HG03342 (cell line): ENCODE measurements at regions not wholly inside any gene's neighbourhood (a gene's known extent, or its start where the extent isn't known, plus 50 kb on each side); places are given as distances from the start of the nearest gene placed in this dataset.
"Not testable (repeated sequence)": the region's sequence is repeated elsewhere in the genome, so short reads cannot be mapped to it uniquely, and the experiment has no call there.

ENCODE experiments used
- ATAC-seq: cut with Tn5 transposase; IDR thresholded peaks from one replicate; pipeline ENCODE4 v1.9.1; 2021; ENCODE audit warnings: mild to moderate bottlenecking, moderate library complexity; ENCODE audit not compliant: unreplicated experiment

DNA sequence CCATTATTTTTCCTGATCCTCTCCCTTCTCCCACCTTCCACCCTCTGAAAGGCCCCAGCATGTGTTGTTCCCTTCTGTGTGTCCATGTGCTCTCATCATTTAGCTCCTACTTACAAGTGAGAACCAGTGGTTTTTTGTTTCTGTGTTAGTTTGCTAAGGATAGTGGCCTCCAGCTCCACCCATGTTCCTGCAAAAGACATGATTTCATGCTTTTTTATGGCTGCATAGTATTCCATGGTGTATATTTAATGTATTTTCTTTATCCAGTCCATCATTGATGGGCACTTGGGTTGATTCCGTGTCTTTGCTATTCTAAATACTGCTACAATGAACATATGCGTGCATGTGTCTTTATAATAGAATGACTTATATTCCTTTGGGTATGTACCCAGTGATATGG lies 89.4 kb upstream of the C1orf174 start:
- no peak for ATAC-seq

DNA sequence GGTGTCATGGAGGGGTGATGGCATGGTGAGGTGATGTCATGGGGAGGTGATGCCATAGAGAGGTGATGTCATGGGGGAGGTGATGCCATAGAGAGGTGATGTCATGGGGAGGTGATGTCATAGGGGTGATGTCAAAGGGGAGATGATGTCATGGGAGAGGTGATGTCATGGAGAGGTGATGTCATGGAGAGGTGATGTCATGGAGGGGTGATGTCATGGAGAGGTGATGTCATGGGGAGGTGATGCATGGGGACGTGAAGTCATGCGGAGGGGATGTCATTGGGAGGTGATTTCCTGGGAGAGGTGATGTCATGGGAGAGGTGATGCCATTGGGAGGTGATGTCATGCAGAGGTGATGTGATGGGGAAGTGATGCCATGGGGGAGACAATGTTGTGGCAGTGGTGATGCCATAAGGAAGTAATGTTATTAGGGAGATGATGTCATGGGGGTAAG lies 92.1 kb upstream of the C1orf174 start:
- no peak for ATAC-seq

DNA sequence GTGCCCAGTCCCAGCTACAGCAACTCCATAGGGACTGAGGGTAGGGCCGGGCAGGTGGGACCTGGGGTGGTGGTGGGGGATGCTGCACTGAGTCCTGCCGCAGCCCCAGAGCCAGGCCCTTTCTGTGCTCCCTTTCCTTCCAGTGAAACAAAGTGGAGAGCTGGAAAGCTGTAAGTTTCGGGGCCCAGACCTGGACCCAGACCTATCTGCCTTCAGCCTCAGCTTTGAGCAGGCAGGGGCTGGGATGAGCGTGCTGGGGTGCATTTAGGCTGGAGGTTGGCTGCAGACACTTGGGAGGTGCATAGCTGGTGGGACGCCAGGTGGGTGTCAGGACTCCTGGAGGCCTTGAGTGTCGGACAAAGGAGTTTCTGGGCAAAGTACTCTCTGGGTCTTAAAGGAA lies 92.7 kb upstream of the C1orf174 start:
- no peak for ATAC-seq

DNA sequence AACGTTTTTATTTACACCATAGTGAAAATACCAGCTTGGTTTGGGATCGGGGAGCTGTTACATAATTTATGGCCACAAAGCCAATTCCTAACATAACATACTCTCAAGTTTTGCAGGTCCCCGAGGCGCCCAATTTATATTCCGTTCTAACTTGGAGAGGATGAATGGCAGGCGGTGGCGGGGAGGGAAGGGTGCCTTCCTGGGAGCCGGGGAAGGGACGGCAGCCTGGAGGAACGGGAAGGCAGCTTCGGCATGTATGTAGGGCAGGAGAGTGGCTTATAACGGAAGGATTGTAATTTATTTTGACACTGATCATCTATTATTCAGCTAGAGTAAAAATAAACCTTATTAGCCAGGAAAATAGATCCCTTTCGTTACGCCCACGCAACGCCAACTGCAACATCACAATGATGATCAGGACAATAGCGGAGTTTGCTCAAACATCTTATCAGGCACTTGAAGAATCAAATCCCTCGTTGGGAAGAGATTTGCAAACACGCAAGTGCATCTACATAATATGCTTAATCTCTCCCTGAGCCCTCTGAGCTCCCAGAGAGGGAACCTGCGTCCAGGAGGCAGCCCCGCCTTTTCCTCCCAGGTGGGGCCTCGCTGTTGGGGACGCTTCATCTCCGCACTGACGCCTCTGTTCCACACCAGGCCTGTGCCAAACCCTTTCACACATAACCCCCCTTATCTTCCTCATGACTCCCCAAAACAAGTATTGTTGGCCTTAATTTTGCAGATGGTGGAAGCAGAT lies 93.7 kb upstream of the C1orf174 start:
- no peak for ATAC-seq

DNA sequence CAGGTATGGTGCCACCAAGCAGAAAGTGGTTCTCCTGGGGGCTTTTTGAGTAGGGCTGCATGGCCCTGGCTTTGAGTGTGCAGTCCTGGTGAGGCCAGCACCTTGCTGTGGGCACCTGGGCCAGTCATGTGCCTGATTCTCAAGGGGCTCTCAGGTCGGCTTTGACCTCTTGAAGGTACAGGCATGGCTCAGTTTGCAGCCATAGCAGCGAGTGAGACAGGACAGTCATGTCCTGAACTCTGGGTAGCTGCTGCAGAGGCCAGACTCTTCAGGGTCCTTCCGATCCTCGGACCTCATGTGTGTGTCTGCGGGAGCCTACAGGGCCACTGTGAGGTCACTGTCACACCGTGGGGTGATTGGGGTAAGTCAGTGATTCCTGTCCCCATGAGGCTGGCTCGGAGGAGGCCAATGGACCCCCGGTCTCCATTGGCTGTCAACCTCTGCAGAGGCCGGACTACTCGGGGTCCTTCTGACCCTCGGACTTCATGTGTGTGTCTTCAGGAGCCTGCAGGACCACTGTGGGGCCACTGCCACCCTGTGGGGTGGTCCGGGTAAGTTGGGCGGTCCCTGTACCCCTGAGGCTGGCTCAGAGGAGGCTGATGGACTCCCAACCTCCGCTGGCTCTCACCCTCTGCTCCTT lies 95.2 kb upstream of the C1orf174 start:
- no peak for ATAC-seq

DNA sequence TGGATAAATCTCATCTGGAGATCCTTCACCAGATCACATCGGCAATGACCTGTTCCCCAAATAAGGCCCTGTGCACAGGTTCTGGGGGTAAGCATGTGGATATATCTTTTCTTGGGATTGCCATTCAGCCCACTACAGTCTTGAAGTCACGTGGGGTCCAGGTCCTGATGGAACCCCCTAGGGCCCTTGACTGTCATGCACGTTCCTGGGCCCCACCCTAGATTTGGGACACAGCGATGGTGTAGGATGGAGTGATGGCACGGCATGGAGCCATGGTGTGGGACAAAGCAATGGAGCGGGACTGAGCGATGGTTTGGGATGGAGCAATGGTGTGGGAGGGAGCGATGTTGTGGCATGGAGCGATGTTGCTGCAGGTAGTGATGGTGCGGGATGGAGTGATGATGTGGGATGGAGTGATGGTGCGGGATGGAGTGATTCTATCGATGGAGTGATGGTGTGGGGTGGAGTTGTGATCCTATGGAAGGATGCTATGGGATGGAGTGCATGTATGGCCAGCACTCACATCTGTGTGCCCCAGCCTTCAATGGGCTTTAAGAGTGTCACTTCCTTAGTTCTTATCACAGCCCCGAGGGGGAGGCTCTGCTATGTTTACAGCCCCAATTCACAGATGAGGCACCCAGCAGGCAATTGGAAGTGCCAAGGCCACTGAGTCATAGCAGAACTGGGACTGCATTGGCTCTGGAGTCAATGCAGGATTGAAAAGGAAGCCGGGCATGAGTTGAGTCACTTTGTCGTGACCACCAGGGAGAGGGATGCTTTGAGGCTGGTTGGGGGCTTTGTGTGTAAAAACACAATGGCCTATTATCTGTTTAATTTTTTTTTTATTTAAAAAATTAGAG lies 97.0 kb upstream of the C1orf174 start:
- no peak for ATAC-seq

DNA sequence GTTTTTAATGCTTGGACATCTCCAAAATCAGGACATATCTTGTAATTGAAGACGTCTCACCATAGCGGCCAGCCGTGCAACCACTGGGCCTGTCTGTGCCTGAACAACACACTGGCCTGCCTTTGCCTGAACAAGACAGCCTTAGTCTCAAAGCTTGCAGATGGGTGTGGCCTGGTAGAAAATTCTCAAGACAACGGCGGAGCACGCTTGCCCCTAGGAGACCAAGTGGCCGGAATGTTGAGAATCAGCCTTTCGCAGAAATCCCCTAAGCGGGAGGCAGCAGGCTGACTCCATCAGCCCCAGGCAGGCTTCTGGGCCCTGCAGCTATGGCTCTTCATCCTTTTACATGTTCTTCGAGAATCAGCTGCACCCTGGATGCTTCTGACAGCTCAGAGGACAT lies 98.0 kb upstream of the C1orf174 start:
- ATAC-seq, result no peak

DNA sequence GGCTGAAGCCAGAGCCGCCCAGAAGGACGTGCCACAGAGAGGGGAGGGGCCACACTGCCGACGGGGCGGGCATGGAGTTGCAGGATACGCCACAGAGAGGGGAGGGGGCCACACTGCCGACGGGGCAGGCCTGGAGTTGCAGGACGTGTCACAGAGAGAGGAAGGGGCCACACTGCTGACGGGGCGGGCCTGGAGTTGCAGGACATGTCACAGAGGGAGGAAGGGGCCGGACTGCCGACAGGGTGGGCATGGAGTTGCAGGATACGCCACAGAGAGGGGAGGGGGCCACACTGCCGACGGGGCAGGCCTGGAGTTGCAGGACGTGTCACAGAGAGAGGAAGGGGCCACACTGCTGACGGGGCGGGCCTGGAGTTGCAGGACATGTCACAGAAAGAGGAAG lies 99.4 kb upstream of the C1orf174 start:
- ATAC-seq, result not testable (repeated sequence)

DNA sequence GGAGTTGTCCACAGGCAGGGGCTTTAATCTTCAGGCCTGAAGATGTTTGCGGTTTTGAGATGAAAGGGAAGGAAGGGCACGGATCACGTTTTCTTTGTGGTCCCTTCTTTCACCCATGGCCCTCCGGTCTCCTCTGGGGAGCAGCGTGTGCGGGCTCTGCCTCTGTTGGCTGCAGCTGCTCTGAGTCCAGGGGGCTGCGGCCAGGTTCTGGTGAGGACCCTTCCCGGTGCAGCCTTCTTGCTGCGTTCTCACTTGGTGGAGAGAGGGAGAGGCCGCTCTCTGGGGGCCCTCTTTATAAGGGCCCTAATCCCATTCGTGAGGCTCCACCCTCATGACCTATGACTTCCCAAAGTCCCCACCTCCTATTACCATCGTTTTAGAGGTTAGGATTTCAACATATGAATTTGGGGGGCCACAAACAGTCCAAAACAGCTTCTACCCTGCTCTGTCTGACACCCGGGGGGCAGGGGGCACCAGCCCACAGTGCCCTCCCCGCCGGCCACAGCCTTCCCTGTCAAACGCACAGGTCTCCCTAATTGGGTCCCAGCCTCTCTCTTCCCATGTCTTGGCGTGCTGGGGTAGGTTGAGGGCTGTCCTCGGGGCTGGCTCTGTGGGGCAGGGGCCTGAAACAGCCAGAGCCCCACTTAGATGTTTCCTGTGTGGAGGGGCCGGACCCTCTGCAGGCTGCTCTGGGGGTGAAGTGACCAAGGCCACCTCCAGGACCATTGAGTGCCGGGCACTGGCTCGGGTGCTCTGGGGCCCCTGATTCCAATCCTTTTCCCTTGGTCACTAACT lies 100.1 kb upstream of the C1orf174 start:
- no peak for ATAC-seq

DNA sequence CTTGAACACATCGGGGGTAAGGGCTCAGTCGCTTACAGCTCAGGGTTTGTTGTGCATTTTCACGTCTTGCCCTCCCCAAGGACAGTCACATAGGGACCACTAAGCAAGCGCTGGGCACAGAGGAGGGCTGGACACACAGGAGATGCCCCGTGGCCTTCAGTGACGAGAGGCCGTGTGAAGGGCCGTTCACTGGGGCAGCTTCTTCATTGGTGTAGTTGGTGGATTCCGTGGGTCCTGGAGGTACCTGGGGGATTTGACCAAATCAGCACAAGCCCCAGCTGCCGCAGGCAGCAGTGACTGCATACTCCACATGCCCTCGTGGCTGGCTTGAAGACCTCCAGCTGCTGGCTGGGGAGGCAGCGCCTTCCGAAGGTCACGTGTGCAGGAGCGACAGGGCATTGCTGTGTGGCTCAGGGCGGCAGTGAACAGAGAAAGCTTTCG lies 100.8 kb upstream of the C1orf174 start:
- ATAC-seq, result no peak

DNA sequence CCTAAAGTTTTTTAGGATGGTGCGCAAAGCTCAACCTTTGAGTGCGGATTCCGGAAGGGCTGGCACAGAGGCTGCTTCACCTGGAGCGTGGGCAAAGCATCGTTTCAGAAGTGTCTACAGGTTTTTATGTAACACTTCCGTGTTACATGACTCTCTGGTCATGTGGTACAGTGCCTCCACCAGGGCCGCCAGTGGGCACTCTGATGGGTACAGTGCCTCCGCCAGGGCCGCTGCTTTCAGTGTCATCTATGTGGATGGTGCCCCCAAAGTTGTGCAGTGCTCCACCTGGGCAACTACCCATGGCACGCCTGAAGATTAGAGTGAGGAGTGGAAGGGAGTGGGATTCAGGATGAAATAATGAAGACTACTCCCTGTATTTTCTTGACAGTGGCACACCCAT lies 101.4 kb upstream of the C1orf174 start:
- no peak for ATAC-seq

DNA sequence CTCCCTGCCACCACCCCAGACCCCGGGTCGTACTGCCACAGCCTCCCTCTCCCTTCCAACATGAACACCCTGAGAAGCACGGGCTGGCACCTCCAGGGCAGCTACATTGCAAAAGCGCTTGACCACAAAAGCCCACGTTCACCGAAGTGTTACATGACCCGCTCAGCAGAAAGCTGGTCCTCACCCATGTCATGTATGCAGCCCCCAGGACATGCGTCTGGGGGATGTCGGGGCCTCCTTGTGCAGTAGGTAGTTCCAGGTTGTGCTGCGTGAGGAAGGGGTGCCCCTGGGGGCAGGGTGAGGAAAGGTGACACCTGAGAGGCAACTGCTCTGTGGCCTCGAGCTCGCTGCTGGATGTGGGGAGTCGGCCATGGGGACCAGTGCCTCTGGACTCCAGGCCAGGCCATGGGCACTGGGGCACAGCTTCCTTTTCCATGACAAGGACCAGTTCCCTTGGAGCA lies 102.0 kb upstream of the C1orf174 start:
- no peak for ATAC-seq

DNA sequence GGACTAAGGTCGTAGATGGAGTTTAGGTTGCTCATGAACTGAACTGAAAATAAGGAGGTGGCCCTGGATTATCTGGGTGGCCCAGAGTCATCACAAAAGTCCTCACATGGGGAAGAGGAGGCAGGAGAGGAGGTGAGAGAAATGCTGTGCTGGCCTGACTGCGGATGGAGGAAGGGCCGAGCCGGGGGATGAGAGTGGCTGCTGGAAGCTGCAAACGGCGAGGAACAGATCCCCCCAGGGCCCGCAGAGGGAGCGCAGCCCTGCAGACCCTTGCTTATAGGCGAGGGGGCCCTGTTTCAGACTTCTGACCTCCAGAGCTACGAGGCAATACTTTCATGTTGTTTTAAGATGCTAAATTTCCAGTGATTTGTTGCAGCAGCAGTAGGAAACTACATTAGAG lies 102.7 kb upstream of the C1orf174 start:
- ATAC-seq, result no peak

DNA sequence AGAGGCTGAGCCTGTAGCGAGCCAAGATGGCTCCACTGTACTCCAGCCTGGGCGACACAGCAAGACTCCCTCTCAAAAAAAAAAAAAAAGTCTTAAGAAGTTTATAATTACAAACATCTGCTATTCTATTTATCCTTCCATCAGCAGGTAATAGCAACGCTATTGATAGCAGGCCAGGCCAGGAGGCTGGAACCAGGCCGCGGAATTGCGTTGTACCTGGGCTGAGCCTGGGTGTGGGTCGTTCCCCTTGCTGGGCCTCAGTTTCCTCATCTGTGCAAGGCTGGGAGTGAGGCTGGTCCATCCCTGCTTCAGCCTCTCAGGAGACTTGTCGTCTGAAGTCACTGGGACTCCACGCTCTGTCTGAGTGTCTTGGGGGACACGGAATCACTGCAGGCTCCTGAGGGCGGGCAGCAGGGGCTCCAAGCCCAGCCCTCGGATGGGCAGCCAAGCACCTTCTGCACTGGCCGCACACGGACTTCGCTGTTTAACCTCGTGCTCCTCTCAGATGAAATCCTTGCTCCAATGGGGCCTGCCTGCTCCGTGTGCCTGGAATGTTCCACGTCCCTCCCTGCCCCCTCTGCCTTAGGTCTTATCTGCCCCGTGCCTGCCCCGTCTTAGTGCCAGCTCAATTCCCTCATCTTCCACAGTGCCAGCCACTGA lies 103.9 kb upstream of the C1orf174 start:
- ATAC-seq, result no peak

DNA sequence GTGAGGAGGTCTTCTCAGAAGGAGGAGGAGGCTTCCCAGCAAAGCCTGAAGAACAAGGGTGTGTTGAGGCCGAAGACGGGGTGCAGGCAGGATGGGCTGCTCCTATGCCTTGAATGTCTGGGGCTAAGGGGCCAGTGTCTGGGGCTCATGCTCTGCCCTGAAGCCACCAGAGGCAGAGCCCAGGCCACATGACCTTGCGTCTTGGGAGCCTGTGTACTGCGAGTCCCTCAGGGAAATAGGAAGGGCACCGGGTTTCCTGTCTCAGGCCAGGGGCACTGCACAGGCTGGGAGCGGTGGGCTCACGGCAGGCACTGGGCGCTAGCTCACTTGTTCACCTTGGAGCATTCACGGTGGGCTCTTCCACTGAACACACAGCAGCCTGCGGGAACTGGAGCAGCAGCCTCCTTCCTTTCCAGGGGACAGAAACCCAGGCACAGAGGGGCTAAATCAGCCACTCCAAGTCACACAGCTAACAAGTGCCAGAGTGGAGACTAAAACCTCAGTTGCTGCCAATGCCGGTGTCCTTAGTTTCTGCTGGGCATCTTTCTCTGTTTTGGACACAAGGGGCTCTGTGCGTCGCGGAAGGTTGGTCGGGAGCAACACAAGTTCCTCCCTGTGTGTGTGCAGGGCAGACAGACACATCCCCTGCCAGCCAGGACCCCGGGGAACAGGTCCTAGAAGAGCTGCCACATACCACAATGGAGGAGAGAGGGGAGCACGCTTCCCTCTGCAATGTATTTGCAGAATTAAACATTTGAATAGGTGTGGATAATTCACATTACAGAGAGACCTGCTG lies 104.8 kb upstream of the C1orf174 start:
- no peak for ATAC-seq

DNA sequence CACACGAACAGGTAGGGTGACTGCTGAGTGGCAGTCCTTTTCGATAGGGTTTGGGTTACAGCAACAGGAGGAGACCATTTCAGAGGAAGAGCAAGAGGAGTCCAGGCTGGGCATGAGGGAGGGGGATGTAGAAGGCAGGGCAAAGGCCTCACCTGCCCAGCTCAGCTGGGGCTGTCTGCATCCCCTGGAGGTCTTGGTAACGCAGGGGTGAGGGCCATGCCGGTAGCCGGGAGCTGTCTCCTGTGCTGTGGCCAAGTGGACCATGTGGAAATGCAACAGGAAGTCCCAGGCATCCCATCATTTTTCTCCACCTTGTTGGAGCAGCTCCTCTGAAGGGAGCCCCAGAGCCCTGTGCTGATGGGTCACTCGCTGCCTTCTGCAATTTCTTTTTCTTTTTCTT lies 105.4 kb upstream of the C1orf174 start:
- ATAC-seq, result no peak

DNA sequence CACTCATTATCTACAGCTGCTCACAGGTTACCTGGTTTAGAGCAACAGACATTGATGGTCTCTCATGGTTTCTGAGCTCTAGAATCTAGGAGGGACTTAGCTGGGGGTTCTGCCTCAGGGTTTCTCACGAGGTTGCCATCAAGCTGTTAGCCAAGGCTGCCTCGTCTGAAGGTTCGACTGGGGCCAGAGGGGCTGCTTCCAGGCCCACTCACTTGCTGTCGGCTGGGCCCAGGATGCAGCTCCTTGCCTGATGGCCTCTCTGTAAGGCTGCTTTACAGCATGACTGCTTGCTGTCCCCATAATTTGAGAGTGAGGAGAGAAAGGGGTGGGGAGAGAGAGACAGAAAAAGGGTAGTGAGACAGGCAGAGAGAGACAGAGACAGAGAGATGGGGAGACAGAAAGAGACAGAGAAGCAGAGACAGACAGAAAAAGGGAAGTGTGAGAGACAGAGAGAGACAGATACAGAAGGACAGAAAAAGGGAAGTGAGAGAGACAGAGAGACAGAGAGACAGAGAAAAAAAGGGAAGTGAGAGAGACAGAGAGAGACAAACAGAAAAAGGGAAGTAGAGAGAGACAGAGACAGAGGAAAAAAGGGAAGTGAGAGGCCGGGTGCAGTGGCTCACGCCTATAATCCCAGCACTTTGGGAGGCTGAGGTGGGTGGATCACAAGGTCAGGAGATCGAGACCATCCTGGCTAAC lies 106.8 kb upstream of the C1orf174 start:
- no peak for ATAC-seq

DNA sequence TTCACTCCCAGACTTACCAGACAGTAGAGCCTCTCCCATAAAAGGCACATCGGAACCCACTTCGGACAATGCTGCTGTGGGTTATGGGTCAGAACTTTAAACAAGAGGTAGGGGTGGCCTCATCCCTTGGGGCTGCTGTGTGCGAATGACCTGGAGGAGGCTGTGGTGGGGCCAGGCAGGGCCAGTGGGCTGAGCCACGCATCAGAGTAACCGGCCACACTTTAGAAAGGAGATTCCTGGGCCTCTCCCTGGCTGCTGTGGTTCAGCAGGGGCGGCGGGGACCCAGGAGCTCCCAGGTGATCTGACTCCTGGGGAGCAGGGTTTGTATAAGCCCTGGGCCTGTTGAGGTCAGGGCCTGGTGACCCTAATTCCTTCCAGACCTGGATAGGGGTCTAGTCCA lies 110.2 kb upstream of the C1orf174 start:
- ATAC-seq, result no peak
